Activated naive CD4-positive, alpha-beta T cell treated with anti-CD3 and anti-CD28 coated beads for 36 hours (primary cell): ENCODE measurements at regions not wholly inside any gene's neighbourhood (a gene's known extent, or its start where the extent isn't known, plus 50 kb on each side); places are given as distances from the start of the nearest gene placed in this dataset.

Experiments used
- CTCF ChIA-PET: fragments of 350-600 bp; sonication (Branson Sonifier 250); formaldehyde crosslinking; loops from one replicate; lab custom pipeline; 2021; ENCODE audit warnings: antibody characterized with exemption; lab: Charles Lee
- DNase-seq: peaks from one replicate; pipeline ENCODE4 v3.0.0-alpha.2; 2020
- H3K27ac Mint-ChIP-seq: one replicate; pipeline ENCODE4 v1.8.0; 2021; ENCODE audit warnings: mild to moderate bottlenecking, mixed read lengths
- H3K27me3 Mint-ChIP-seq: one replicate; pipeline ENCODE4 v1.8.0; 2021; ENCODE audit warnings: low read depth, mixed read lengths
- H3K36me3 Mint-ChIP-seq: one replicate; pipeline ENCODE4 v1.8.0; 2021; ENCODE audit warnings: low read depth, mixed read lengths
- H3K4me1 Mint-ChIP-seq: one replicate; pipeline ENCODE4 v1.8.0; 2021; ENCODE audit warnings: low read depth, mixed read lengths
- H3K4me3 Mint-ChIP-seq: one replicate; pipeline ENCODE4 v1.8.0; 2021; ENCODE audit warnings: mild to moderate bottlenecking, moderate library complexity, mixed read lengths
- H3K9me3 Mint-ChIP-seq: one replicate; pipeline ENCODE4 v1.8.0; 2021; ENCODE audit warnings: mixed read lengths
- intact Hi-C: fragments of 100-400 bp; cut with micrococcal nuclease; formaldehyde crosslinking; loops from one replicate; pipeline ENCODE4 v1.15.1; 2023

DNA sequence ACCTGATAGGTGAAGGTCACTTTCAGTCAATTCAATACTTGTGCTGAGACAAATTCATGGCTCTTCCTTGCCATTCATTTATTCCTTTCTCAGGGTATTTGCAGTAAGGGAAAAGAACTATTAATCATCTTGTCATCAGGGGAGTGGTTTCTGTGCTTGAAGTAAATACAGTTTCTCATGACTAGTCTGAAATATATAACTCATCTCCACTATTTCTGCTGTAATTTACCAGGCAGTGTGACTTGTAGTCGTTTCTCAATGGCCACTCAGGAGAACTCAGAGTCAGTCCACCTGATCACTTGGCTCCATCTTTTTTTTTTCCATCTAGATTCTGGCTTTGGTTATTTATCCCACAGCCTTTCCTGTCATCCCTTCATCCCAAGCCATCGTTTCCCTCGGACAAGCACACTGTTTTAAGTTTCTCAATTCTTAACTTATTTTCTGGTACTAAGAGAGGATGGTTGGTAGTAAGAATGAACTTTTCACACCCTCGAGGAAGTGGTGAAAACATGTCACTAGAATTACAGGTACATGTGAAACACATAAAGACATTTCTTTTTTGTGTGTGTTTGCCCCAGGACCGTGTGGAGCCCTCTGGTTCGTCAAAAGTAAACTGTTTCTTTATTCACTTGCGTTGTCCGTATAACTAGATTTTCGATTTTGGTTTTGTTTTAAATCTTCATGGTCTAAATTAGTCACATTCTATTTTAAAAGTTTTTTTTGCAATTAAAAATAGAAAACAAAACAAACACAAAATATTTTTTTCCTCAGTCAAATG is 620.2 kb downstream of the ZBBX start:
- CTCF ChIA-PET, result no interaction called here
- Mint-ChIP-seq H3K9me3 (peaks cover 4% of the 10 kb centered on the region), H3K4me3 (no peak overlapping the region), H3K27ac (no peak overlapping the region), H3K4me1 (no peaks in the 10 kb centered on the region), H3K36me3 (no peaks in the 10 kb centered on the region), H3K27me3 (no peaks in the 10 kb centered on the region)
- no peak for DNase-seq
- intact Hi-C loops, result no loop called here

DNA sequence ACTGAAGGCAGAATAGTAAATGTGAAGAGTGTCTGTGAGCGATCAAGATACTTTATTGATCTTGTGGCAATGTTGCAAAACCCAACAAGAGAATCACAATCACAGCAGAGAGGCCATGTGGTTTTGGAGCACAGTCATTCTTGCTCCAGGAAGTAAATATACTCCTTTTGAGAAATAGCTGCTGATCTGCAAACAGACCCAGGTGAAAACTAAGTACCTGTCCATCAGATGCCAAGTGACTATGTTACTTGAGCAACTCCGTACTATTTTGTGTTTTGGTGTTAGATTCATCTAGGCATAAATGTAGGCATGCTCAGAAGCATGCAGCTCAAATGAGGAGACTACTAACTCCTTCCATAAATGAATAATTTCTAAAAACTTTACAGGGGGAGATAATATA is 627.9 kb downstream of the ZBBX start:
- Mint-ChIP-seq H3K27ac (no peak overlapping the region), H3K9me3 (peaks cover 18% of the 10 kb centered on the region), H3K4me1 (no peaks in the 10 kb centered on the region), H3K27me3 (no peaks in the 10 kb centered on the region), H3K4me3 (no peak overlapping the region), H3K36me3 (no peaks in the 10 kb centered on the region)
- CTCF ChIA-PET, result no interaction called here
- intact Hi-C loops, result no loop called here
- no peak for DNase-seq

DNA sequence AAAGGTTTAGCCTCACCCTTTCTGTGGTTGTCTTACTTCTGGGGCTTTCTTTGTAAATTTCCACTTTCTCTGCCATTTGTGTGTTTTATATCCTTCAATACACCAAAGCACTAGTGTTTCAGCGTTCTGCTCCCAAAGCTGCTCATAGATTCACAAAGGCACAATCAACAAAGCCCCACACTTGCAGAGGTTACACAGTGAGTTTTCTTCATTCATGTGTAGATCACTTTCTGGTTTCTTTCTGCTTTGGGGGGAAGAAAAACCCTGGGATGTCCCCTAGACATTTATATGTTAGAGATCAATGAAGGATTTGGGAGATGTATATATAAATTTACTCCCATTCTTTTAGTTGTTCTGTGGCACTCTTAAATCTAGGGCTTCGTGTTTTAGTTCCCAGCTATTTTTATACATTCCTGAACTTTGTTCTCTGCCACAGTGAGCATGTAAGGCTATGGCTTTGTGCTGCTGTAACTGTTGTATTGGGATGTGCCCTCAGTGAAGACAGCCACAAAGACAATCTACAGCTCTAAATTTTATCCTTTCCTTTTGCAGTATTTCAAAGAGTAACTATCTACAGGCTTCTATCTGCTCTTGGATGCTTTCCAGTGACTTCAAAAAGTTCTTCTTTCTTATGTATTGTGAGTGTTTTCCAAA is 636.5 kb downstream of the ZBBX start:
- no peak for DNase-seq
- no peaks in the 10 kb centered on the region for H3K4me1 Mint-ChIP-seq
- H3K9me3 Mint-ChIP-seq, result peaks cover 2% of the 10 kb centered on the region
- CTCF ChIA-PET, result no interaction called here
- no peaks in the 10 kb centered on the region for H3K36me3 Mint-ChIP-seq
- intact Hi-C loops, result no loop called here
- no peaks in the 10 kb centered on the region for H3K27me3 Mint-ChIP-seq
- H3K27ac Mint-ChIP-seq, result no peak overlapping the region
- H3K4me3 Mint-ChIP-seq, result no peak overlapping the region

DNA sequence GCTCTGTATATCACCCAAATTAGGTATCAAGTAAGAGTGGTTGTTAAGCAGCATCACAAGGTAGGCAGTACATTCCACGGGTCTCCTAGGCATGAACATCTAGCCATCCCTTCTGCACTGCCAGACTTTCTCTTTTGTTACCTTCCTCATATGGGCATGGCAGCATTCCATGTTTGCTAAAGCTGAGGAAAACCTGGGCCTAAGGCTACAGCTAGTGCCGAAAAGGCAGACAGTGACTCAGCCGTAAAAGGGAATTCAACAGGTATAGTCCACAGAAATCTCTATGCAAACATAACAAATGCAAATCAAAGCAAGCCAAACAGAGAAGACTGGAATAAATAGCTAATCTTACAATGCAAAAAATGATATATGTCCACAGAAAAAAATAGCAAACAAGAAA is 645.4 kb downstream of the ZBBX start:
- CTCF ChIA-PET, result interaction anchor here (0.6 kb wide), 1 partner anchor 58 kb away, joined by 4 read pairs; no protein-coding TSS in a partner anchor
- H3K36me3 Mint-ChIP-seq, result no peaks in the 10 kb centered on the region
- no peak overlapping the region for H3K27ac Mint-ChIP-seq
- no peaks in the 10 kb centered on the region for H3K27me3 Mint-ChIP-seq
- H3K9me3 Mint-ChIP-seq, result peaks cover 14% of the 10 kb centered on the region
- DNase-seq, result no peak
- H3K4me1 Mint-ChIP-seq, result no peaks in the 10 kb centered on the region
- intact Hi-C loops, result no loop called here
- H3K4me3 Mint-ChIP-seq, result no peak overlapping the region

DNA sequence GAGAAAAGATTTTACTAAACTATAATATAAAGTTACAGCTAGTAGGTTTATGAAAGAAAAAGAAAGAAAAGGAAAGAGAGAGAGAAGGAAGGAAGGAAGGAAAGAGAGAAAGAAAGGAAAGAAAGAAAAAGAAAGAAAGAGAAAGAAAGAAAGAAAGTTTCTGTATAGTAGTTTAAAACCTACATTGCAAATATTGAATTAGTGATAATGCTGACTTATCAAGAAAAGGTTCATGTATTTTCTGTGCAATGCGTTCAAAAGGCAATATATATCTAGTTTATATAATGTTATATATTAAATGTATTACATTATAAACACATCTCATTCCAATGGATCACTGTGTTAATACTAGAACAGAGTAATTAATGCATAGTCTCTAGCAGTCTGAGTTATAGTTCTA is 648.4 kb downstream of the ZBBX start:
- DNase-seq, result no peak
- intact Hi-C loops, result no loop called here
- Mint-ChIP-seq H3K27ac (no peak overlapping the region), H3K9me3 (peaks cover 15% of the 10 kb centered on the region), H3K4me3 (no peak overlapping the region), H3K36me3 (no peaks in the 10 kb centered on the region), H3K27me3 (no peaks in the 10 kb centered on the region), H3K4me1 (no peaks in the 10 kb centered on the region)
- CTCF ChIA-PET, result no interaction called here

DNA sequence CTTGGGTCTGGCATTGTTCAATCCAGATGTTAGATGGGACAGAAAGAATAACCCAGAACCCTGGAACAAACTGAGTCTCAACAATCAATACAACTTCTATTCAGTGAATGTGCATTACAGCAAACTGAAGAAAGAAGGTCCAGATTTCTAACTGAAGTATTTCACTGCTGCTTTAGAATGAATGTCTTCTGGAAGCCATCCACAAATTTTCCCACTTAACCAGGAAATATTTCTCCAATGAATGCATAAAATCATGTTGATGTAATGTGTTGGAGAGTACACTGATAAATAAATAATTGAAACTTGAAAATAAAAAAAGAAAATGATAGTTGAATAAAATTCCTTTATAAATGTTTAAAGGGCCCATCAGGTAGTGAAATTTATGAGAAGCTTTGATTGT is 658.6 kb downstream of the ZBBX start:
- H3K9me3 Mint-ChIP-seq, result peaks cover 10% of the 10 kb centered on the region
- H3K4me3 Mint-ChIP-seq, result no peak overlapping the region
- no peaks in the 10 kb centered on the region for H3K36me3 Mint-ChIP-seq

DNA sequence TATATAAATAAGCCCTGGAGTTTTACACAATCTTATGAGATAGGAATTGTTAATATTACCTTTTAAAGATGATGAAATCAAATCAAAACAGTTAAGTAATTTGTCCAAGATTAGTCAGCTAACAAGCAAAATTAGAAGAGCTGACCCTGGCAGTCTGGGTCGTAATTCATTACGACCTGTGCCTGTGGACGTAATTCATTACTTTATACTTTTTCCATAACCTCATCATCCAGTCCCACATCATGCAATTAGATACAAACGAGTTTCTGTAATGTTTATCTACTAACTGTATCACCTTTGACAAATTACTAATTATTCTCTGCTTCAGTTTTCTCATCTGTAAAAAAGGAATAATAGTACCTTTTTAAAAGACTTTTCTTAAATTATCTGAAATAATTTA is 665.9 kb downstream of the ZBBX start:
- Mint-ChIP-seq H3K4me1 (no peaks in the 10 kb centered on the region), H3K36me3 (no peaks in the 10 kb centered on the region), H3K4me3 (no peak overlapping the region), H3K27me3 (no peaks in the 10 kb centered on the region), H3K27ac (no peak overlapping the region), H3K9me3 (peaks cover 5% of the 10 kb centered on the region)
- intact Hi-C loops, result no loop called here
- CTCF ChIA-PET, result no interaction called here
- no peak for DNase-seq

More for the DNA sequence above, 658.6 kb downstream of the ZBBX start:
- DNase-seq, result no peak
- no peaks in the 10 kb centered on the region for H3K27me3 Mint-ChIP-seq
- CTCF ChIA-PET, result no interaction called here
- H3K4me1 Mint-ChIP-seq, result no peaks in the 10 kb centered on the region
- no peak overlapping the region for H3K27ac Mint-ChIP-seq
- intact Hi-C loops, result no loop called here

DNA sequence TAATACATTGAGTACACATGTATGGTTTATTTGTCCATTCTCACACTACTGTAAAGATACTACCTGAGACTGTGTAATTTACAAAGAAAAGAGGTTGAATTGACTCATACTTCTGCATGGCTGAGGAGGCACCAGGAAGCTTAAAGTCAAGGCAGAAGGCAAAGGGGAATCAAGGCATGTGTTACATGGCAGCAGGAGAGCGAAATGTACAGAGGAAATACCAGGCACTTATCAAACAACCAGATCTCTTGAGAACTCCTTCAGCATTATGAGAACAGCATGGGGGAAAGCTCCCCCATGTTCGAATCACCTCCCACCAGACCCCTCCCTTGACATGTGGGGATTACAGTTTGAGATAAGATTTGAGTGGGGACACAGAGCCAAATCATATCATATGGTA is 666.3 kb downstream of the ZBBX start:
- Mint-ChIP-seq H3K4me1 (no peaks in the 10 kb centered on the region), H3K27ac (no peak overlapping the region), H3K27me3 (no peaks in the 10 kb centered on the region), H3K9me3 (peaks cover 4% of the 10 kb centered on the region), H3K36me3 (no peaks in the 10 kb centered on the region), H3K4me3 (no peak overlapping the region)
- no peak for DNase-seq
- intact Hi-C loops, result no loop called here
- CTCF ChIA-PET, result no interaction called here

DNA sequence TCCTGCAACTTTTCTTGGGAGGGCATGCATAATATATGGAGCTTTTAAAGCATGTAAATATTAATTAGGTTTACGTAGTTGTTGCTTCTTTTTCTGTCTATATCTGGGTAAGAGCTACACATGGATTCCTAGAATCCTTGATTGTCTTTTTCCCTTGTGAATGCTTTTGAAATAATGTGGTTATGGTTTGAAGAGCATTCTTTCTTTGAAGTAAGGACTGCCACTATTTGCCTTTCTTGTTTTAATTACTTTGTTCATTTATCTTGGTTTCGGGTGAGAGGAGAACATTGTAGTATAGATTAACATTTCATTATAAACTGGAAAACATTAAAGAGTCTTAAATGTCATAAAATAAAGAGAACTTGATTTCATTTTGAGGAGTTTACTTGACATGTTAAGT is 674.0 kb downstream of the ZBBX start:
- H3K4me1 Mint-ChIP-seq, result no peaks in the 10 kb centered on the region
- CTCF ChIA-PET, result no interaction called here
- H3K27me3 Mint-ChIP-seq, result no peaks in the 10 kb centered on the region
- intact Hi-C loops, result no loop called here
- H3K4me3 Mint-ChIP-seq, result no peak overlapping the region
- no peaks in the 10 kb centered on the region for H3K36me3 Mint-ChIP-seq
- no peak for DNase-seq
- H3K27ac Mint-ChIP-seq, result no peak overlapping the region
- H3K9me3 Mint-ChIP-seq, result peaks cover 5% of the 10 kb centered on the region

DNA sequence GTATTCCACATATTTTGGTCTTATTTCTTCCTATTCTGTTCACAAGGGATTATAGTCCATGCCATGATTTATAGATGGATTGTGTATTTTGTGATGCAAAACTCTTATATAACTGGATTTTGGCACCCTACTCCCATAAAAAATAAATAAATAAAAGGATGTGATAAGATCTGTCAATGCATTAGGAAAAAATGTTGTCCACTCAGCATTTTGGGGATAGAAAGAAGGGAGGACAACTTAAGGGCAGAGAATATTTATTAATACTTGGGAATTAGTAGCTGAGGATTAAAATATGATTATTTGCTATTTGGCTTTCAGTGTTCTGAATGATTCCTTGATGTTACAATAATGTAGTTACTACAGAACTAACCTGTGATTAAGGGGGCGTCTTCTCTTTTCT is 682.6 kb downstream of the ZBBX start:
- Mint-ChIP-seq H3K27me3 (no peaks in the 10 kb centered on the region), H3K4me1 (no peaks in the 10 kb centered on the region), H3K27ac (no peak overlapping the region), H3K4me3 (no peak overlapping the region), H3K36me3 (no peaks in the 10 kb centered on the region), H3K9me3 (peaks cover 9% of the 10 kb centered on the region)
- intact Hi-C loops, result no loop called here
- DNase-seq, result no peak
- CTCF ChIA-PET, result no interaction called here

DNA sequence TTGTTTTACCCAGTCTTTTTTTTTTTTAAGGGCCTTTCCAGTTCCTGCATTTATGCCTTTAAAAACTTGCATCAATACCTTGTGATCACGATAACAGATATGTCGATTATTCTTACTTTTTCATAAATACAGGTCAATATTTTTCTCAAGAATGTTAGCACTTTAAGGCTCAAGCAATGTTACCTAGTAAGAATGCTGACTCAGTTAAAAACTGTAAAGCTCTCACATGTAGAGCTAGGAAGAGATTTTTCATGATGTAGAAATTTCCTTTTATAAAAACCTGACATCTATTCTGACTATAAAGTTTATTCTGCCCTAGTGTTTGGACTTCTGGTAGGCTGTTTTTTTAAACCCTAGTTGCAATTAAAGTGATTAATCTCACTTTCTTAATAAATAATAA is 684.0 kb downstream of the ZBBX start:
- no peaks in the 10 kb centered on the region for H3K27me3 Mint-ChIP-seq
- no peaks in the 10 kb centered on the region for H3K4me1 Mint-ChIP-seq
- DNase-seq, result no peak
- CTCF ChIA-PET, result no interaction called here
- H3K9me3 Mint-ChIP-seq, result peaks cover 6% of the 10 kb centered on the region
- no peak overlapping the region for H3K4me3 Mint-ChIP-seq
- no peaks in the 10 kb centered on the region for H3K36me3 Mint-ChIP-seq
- no peak overlapping the region for H3K27ac Mint-ChIP-seq
- intact Hi-C loops, result no loop called here

DNA sequence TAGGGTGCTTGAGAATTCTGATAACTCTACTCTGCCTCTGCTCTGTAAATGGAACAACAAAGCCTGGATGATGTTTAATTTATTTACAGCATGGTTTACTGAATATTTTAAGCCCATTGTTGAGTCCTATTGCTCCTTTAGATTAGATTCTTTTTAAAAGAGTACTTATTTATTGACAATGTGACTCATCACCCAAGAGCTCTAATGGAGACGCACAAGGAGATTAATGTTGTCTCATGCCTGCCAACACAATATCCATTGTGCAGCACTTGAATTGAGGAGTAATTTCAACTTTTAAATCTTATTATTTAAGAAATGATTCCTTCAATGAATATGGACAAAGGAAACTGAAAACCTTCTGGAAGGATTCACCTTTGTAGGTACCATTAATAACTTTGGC is 691.4 kb downstream of the ZBBX start:
- no peaks in the 10 kb centered on the region for H3K36me3 Mint-ChIP-seq
- intact Hi-C loops, result no loop called here
- no peak for DNase-seq
- H3K27ac Mint-ChIP-seq, result no peak overlapping the region
- H3K9me3 Mint-ChIP-seq, result no peaks in the 10 kb centered on the region
- no peaks in the 10 kb centered on the region for H3K4me1 Mint-ChIP-seq
- H3K27me3 Mint-ChIP-seq, result no peaks in the 10 kb centered on the region
- no peak overlapping the region for H3K4me3 Mint-ChIP-seq
- CTCF ChIA-PET, result no interaction called here

DNA sequence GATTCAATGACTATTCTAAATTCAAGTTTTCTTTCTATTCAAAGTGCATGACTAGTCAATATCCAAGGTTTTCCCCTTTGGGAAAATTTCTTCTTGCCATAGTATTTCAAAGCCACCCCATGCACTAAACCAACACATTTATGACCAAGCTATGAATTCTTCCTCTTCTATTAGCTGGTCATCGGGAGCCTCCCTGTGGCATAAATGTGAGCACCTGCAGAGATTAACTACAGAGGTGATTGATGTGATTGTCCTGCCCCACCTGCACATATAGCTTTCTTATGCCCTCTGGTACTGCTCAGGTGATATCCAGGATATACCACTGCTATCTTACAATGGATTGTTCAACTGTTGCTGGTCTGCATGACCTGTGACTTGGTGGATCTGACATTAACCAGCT is 694.9 kb downstream of the ZBBX start:
- DNase-seq, result no peak
- H3K4me1 Mint-ChIP-seq, result no peaks in the 10 kb centered on the region
- CTCF ChIA-PET, result interaction anchor here (0.7 kb wide), 1 partner anchor 367 kb away, joined by 4 read pairs; no protein-coding TSS in a partner anchor
- H3K9me3 Mint-ChIP-seq, result peaks cover 3% of the 10 kb centered on the region
- intact Hi-C loops, result no loop called here
- no peaks in the 10 kb centered on the region for H3K27me3 Mint-ChIP-seq
- H3K27ac Mint-ChIP-seq, result no peak overlapping the region
- no peak overlapping the region for H3K4me3 Mint-ChIP-seq
- H3K36me3 Mint-ChIP-seq, result no peaks in the 10 kb centered on the region
